Neural cell (in vitro differentiated cells): ENCODE measurements at regions not wholly inside any gene's neighbourhood (a gene's known extent, or its start where the extent isn't known, plus 50 kb on each side); places are given as distances from the start of the nearest gene placed in this dataset.

Source experiments
- CTCF ChIP-seq: fragments of 450-650 bp; IDR thresholded peaks from 2 replicates; pipeline ENCODE4 v1.5.1; 2014; ENCODE audit warnings: antibody characterized with exemption, mild to moderate bottlenecking, moderate library complexity; ENCODE audit not compliant: poor library complexity, severe bottlenecking
- EP300 ChIP-seq: fragments of 450-650 bp; conservative IDR thresholded peaks from 2 replicates; pipeline ENCODE4 v1.6.1; 2014; ENCODE audit warnings: antibody characterized with exemption, mild to moderate bottlenecking, moderate library complexity; ENCODE audit not compliant: poor library complexity, severe bottlenecking
- EZH2 ChIP-seq: fragments of 200-600, 300-800 bp; shearing (Covaris generic), sonication (generic); IDR thresholded peaks from 2 replicates; pipeline ENCODE4 v1.6.1; 2014; ENCODE audit warnings: antibody characterized with exemption, low read length, borderline replicate concordance, mild to moderate bottlenecking; ENCODE audit not compliant: insufficient read depth, poor library complexity, severe bottlenecking
- MXI1 ChIP-seq: fragments of 450-650 bp; conservative IDR thresholded peaks from 2 replicates; pipeline ENCODE4 v1.6.1; 2014; ENCODE audit warnings: antibody characterized with exemption, mild to moderate bottlenecking; ENCODE audit not compliant: poor library complexity, severe bottlenecking
- POLR2AphosphoS5 ChIP-seq: IDR thresholded peaks from 2 replicates; pipeline ENCODE4 v1.6.1; 2012
- RAD21 ChIP-seq: fragments of 450-650 bp; conservative IDR thresholded peaks from 2 replicates; pipeline ENCODE4 v1.6.1; 2014; ENCODE audit warnings: antibody characterized with exemption, mild to moderate bottlenecking, moderate library complexity
- SMC3 ChIP-seq: fragments of 450-650 bp; conservative IDR thresholded peaks from 2 replicates; pipeline ENCODE4 v1.6.1; 2014; ENCODE audit warnings: antibody characterized with exemption, mild to moderate bottlenecking, moderate library complexity; ENCODE audit not compliant: poor library complexity
- TAF1 ChIP-seq: IDR thresholded peaks from 2 replicates; pipeline ENCODE4 v1.6.1; 2012; ENCODE audit warnings: low read depth
- TF ChIP-seq, protein P1 (sequence below): IDR thresholded peaks from 2 replicates; pipeline ENCODE4 v1.6.1; 2012; ENCODE audit warnings: borderline replicate concordance

DNA sequence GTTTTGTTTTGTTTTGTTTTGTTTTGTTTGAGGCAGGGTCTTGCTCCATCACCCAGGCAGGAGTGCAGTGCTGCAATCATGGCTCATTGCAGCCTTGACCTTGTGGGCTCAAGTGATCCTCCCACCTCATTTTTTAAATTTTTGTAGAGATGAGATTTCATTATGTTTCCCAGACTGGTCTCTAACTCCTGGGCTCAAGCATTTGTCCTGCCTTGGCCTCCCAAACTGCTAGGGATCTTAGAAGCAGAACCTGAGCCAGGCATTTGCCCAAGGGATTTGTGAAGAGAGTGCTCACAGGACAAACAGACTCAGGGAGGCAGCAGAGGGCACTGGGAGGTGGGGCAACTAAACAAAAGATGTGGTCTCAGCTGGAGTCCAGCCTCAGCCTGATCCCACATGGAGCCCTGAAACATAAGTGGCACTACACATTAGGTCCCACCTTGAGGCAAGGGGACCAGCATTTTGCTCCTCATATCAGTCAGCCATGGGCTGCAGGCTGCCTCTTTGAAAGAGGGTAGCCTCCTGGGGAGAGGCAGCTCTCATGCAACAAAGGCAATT, 86.2 kb upstream of the CMKLR1 start:
- TF ChIP-seq POLR2AphosphoS5, result no peak
- TF ChIP-seq RAD21, result no peak
- TF ChIP-seq CTCF, result no peak
- TF ChIP-seq TAF1, result no peak
- no peak for TF ChIP-seq EZH2
- no peak for TF ChIP-seq MXI1
- TF ChIP-seq SMC3, result no peak
- TF ChIP-seq EP300, result no peak
- TF ChIP-seq, protein P1, sequence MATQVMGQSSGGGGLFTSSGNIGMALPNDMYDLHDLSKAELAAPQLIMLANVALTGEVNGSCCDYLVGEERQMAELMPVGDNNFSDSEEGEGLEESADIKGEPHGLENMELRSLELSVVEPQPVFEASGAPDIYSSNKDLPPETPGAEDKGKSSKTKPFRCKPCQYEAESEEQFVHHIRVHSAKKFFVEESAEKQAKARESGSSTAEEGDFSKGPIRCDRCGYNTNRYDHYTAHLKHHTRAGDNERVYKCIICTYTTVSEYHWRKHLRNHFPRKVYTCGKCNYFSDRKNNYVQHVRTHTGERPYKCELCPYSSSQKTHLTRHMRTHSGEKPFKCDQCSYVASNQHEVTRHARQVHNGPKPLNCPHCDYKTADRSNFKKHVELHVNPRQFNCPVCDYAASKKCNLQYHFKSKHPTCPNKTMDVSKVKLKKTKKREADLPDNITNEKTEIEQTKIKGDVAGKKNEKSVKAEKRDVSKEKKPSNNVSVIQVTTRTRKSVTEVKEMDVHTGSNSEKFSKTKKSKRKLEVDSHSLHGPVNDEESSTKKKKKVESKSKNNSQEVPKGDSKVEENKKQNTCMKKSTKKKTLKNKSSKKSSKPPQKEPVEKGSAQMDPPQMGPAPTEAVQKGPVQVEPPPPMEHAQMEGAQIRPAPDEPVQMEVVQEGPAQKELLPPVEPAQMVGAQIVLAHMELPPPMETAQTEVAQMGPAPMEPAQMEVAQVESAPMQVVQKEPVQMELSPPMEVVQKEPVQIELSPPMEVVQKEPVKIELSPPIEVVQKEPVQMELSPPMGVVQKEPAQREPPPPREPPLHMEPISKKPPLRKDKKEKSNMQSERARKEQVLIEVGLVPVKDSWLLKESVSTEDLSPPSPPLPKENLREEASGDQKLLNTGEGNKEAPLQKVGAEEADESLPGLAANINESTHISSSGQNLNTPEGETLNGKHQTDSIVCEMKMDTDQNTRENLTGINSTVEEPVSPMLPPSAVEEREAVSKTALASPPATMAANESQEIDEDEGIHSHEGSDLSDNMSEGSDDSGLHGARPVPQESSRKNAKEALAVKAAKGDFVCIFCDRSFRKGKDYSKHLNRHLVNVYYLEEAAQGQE, result no peak
